ENCODE measurements at regions not wholly inside any gene's neighbourhood (a gene's known extent, or its start where the extent isn't known, plus 50 kb on each side); places are given as distances from the start of the nearest gene placed in this dataset.

- no peak overlapping the region for H3K27ac ChIP-seq (ENCODE audit: low read depth, low read length)
- ChIA-PET POLR2A (ENCODE audit: partially characterized antibody) (interaction anchor here (0.6 kb wide), 1 partner anchor 10 kb away, joined by 5 read pairs; no protein-coding TSS in a partner anchor), CTCF (ENCODE audit: partially characterized antibody) (interaction anchor here (0.6 to 0.9 kb wide), 2 partner anchors 14 to 157 kb away, joined by 3 to 6 read pairs; no protein-coding TSS in a partner anchor)
Measured at GRCh38 chr5:173686950-173687349, 70.5 kb upstream of the BOD1 start.

More at GRCh38 chr5:173686950-173687349, 70.5 kb upstream of the BOD1 start:
- Histone ChIP-seq H3K79me2 (ENCODE audit: control insufficient read depth in 1 of 2, insufficient read depth in 2 of 2, low read length in 2 of 2) (no peaks in the 10 kb centered on the region), H4K8ac (ENCODE audit: extremely low read depth, insufficient read depth, low read length) (no peak overlapping the region), H2AFZ (ENCODE audit: low read length) (no peak overlapping the region), H3K9ac (replicated peaks in 1 of 4; ENCODE audit: extremely low read depth in 1 of 4, low read depth in 3 of 4, low read length in 3 of 4) (no peak overlapping the region; a peak in 1 of 7 replicates), H3K4ac (replicated peaks; ENCODE audit: insufficient read length, low read depth, low read length) (peak overlapping the region; percentile 49), H2AK5ac (ENCODE audit: low read depth, low read length) (no peak overlapping the region), H3K4me2 (ENCODE audit: insufficient read depth in 1 of 2, low read depth in 2 of 2, low read length in 2 of 2) (no peak overlapping the region), H3K23ac (ENCODE audit: insufficient read length) (no peak overlapping the region), H2BK12ac (ENCODE audit: low read depth, low read length) (peak overlapping the region; percentile 65; the same call in 1 of the 2 replicates), H3K4me1 (replicated peaks in 1 of 4; ENCODE audit: control insufficient read depth in 3 of 4, insufficient read depth in 4 of 4, low read length in 3 of 4) (peaks cover 0 to 2% (median under 1%) of the 10 kb centered on the region in 4 experiments; a peak in 3 of 7 replicates), H3K14ac (ENCODE audit: insufficient read length) (no peak overlapping the region), H3K9me3 (ENCODE audit: insufficient read depth in 2 of 2, low read depth in 1 of 2, low read length in 1 of 2) (peaks cover 0 to 4% of the 10 kb centered on the region in 2 experiments; a peak in 1 of 4 replicates), H2BK5ac (ENCODE audit: low read depth, low read length) (peak overlapping the region; percentile 15; the same call in 1 of the 2 replicates), H4K5ac (ENCODE audit: insufficient read length, low read depth, low read length) (no peak overlapping the region), H2BK120ac (replicated peaks; ENCODE audit: low read depth, low read length) (peak overlapping the region; percentile 55), H3K23me2 (ENCODE audit: low read depth, low read length) (no peaks in the 10 kb centered on the region), H4K20me1 (replicated peaks in 1 of 2; ENCODE audit: control insufficient read depth in 1 of 2, insufficient read depth in 2 of 2, low read length in 2 of 2) (no peaks in the 10 kb centered on the region), H3K79me1 (ENCODE audit: low read depth, low read length) (no peaks in the 10 kb centered on the region), H3K27me3 (replicated peaks in 1 of 4; ENCODE audit: control insufficient read depth in 3 of 4, extremely low read depth in 1 of 4, insufficient read depth in 3 of 4, low read length in 3 of 4) (no peaks in the 10 kb centered on the region), H2BK15ac (ENCODE audit: low read length) (no peak overlapping the region; the same call in 1 of the 2 replicates), H3K18ac (ENCODE audit: extremely low read depth, low read length) (no peak overlapping the region), H2BK20ac (ENCODE audit: low read length) (peak overlapping the region; percentile 72; the same call in 1 of the 2 replicates), H3K36me3 (ENCODE audit: control insufficient read depth in 2 of 4, insufficient read depth in 4 of 4, low read length in 3 of 4) (no peaks in the 10 kb centered on the region), H3K56ac (replicated peaks; ENCODE audit: insufficient read length, low read depth, low read length) (no peak overlapping the region), H3K4me3 (ENCODE audit: extremely low read depth in 1 of 4, insufficient read depth in 2 of 4, low read depth in 3 of 4, low read length in 4 of 4) (no peak overlapping the region), H4K91ac (replicated peaks; ENCODE audit: insufficient read length, low read length) (peak overlapping the region; percentile 50)
- no peak for TF ChIP-seq RAD21 (IDR thresholded peaks at IDR 0.05 in 1 of 2, conservative IDR thresholded peaks at IDR 0.05 in 1 of 2; ENCODE audit: low read depth in 2 of 2, low read length in 2 of 2)
- TF ChIP-seq NRF1 (IDR thresholded peaks at IDR 0.05; ENCODE audit: low read depth, low read length), result no peak
- TF ChIP-seq POLR2AphosphoS5 (IDR thresholded peaks at IDR 0.05; ENCODE audit: low read depth, low read length), result no peak
- no peak for TF ChIP-seq ATF3 (IDR thresholded peaks at IDR 0.05; ENCODE audit: insufficient read depth, low read depth, low read length)
- TF ChIP-seq TCF12 (IDR thresholded peaks at IDR 0.05; ENCODE audit: low read depth, low read length), result no peak
- no peak for TF ChIP-seq CEBPB (IDR thresholded peaks at IDR 0.05; ENCODE audit: low read depth, low read length)
- TF ChIP-seq EGR1 (IDR thresholded peaks at IDR 0.05; ENCODE audit: borderline replicate concordance, low read depth, low read length), result no peak
- 89% methylated on average over 4 of the region's 4 CpGs; no CpG with 5 or more reads in 1 of the 2 experiments for WGBS, 2 experiments (ENCODE audit: extremely low coverage in 1 of 2, insufficient coverage in 1 of 2, insufficient read length in 1 of 2, insufficient replicate concordance in 2 of 2, low coverage in 1 of 2, low lambda C conversion rate in 2 of 2, missing lambda C conversion rate in 1 of 2)
- no peak for DNase-seq (ENCODE audit: low read depth in 1 of 2, low spot score in 2 of 2)
- FAIRE-seq, result no peak
